ENCODE measurements at regions not wholly inside any gene's neighbourhood (a gene's known extent, or its start where the extent isn't known, plus 50 kb on each side); places are given as distances from the start of the nearest gene placed in this dataset.

DNA sequence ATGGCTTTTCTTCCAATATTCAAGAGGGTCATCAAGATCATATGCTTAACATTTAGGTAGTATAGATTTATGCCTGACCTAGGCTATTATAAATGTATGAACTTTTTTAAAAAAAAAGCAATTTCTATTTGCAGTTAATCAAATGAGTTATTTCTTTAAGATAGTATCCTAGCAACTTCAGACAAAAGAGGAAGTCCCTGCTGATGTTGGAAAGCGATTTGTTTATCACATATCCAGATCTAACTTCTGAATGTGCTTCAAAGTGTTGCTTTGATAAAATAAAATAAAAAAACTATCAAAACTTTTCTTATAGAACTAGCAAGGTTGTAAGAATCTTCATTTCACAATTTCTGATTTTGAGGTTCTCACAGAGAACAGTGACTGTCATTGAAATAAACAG is 401.9 kb upstream of the PHF14 start:
- TF ChIP-seq, protein P1, sequence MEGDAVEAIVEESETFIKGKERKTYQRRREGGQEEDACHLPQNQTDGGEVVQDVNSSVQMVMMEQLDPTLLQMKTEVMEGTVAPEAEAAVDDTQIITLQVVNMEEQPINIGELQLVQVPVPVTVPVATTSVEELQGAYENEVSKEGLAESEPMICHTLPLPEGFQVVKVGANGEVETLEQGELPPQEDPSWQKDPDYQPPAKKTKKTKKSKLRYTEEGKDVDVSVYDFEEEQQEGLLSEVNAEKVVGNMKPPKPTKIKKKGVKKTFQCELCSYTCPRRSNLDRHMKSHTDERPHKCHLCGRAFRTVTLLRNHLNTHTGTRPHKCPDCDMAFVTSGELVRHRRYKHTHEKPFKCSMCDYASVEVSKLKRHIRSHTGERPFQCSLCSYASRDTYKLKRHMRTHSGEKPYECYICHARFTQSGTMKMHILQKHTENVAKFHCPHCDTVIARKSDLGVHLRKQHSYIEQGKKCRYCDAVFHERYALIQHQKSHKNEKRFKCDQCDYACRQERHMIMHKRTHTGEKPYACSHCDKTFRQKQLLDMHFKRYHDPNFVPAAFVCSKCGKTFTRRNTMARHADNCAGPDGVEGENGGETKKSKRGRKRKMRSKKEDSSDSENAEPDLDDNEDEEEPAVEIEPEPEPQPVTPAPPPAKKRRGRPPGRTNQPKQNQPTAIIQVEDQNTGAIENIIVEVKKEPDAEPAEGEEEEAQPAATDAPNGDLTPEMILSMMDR (IDR thresholded peaks at IDR 0.05): no peak
- H3K27ac Mint-ChIP-seq: no peak overlapping the region
- ChIA-PET POLR2A (no interaction called here), CTCF (no interaction called here)
- ATAC-seq: no peak
- DNase-seq: no peak
- H3K4me3 Mint-ChIP-seq: no peak overlapping the region
- H3K27me3 Mint-ChIP-seq: no peaks in the 10 kb centered on the region
- H3K36me3 Mint-ChIP-seq (ENCODE audit: low read depth): no peaks in the 10 kb centered on the region
- no peaks in the 10 kb centered on the region for H3K4me1 Mint-ChIP-seq (ENCODE audit: low read depth)
- no peaks in the 10 kb centered on the region for H3K9me3 Mint-ChIP-seq
- intact Hi-C loops (cut with micrococcal nuclease): no loop called here

DNA sequence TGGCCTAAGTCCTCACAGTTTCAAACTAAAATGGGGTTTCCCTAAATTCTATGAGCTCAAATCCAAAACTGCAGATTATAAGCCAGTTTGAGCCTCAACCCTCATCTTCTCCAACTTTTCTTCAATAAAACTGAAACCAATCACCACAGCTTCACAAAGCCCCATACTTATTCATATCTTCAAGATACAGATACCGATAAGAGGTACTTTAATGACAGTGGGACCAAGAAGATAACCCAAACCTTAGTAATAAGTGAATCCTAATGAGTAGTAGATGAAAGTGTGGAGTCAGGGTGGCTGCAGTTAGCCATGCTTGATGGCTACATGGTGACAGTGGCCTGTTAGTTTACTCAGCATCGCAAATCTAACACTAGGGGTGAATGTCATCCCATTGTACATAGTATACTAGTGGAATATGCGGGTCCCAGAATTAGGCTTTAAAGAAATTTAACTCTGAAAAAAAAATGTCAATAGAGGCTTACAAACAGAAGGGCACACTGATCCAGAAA is 395.8 kb upstream of the PHF14 start:
- CTCF ChIA-PET: no interaction called here
- no peak overlapping the region for H3K27ac Mint-ChIP-seq
- intact Hi-C loops (cut with micrococcal nuclease): no loop called here
- H3K27me3 Mint-ChIP-seq: no peaks in the 10 kb centered on the region
- DNase-seq: no peak
- no peaks in the 10 kb centered on the region for H3K36me3 Mint-ChIP-seq (ENCODE audit: low read depth)
- TF ChIP-seq, protein P1 (IDR thresholded peaks at IDR 0.05): no peak
- H3K4me1 Mint-ChIP-seq (ENCODE audit: low read depth): no peaks in the 10 kb centered on the region
- H3K4me3 Mint-ChIP-seq: no peak overlapping the region
- POLR2A ChIA-PET: no interaction called here
- no peaks in the 10 kb centered on the region for H3K9me3 Mint-ChIP-seq
- no peak for ATAC-seq

DNA sequence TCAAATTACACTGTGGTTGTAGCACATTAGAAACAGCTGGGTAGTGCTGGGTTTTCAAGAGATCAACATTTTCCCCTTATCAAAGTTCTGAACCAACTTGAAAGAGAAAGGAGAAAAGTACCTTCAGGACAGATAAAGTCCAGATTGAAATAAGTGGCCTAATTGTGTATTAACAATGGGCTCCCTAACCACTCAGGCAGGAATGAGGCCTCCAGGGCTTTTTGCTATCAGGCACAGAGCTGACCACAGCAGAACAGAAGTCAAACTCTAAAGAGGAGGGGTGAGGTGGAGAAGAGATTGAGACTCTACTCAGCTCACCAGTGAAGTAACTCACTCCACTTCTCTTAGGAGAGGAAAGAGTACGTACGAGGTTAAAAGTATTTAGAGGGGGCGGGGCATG is 394.1 kb upstream of the PHF14 start:
- POLR2A ChIA-PET: no interaction called here
- intact Hi-C loops (cut with micrococcal nuclease): no loop called here
- H3K36me3 Mint-ChIP-seq (ENCODE audit: low read depth): no peaks in the 10 kb centered on the region
- ATAC-seq (no peak), DNase-seq (no peak)
- no peaks in the 10 kb centered on the region for H3K4me1 Mint-ChIP-seq (ENCODE audit: low read depth)
- no peak overlapping the region for H3K4me3 Mint-ChIP-seq
- no peak overlapping the region for H3K27ac Mint-ChIP-seq
- H3K9me3 Mint-ChIP-seq: no peaks in the 10 kb centered on the region
- H3K27me3 Mint-ChIP-seq: no peaks in the 10 kb centered on the region
- TF ChIP-seq, protein P1 (IDR thresholded peaks at IDR 0.05): no peak
- CTCF ChIA-PET: no interaction called here

DNA sequence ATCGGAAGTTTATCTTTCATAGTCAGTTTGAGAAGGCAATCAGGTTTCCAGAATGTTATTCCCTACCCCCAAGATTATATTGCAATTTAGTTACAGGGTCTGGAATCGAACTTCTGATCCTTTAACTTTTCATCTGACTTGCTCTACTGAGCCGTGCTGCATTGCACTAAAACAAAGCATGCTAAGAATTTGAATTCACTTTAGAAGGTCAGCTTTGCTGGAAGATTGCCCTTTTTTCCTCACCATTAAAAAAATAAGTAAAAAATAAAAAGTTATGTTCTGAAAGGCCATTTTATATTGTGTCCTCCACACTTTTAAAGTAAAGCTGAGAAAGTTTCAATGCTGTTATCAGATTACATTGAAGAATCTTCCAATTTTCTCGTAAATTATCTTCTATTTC is 388.8 kb upstream of the PHF14 start:
- Mint-ChIP-seq H3K4me1 (ENCODE audit: low read depth) (no peaks in the 10 kb centered on the region), H3K9me3 (no peaks in the 10 kb centered on the region), H3K4me3 (no peak overlapping the region), H3K27me3 (no peaks in the 10 kb centered on the region), H3K36me3 (ENCODE audit: low read depth) (no peaks in the 10 kb centered on the region), H3K27ac (no peak overlapping the region)
- ATAC-seq (no peak), DNase-seq (no peak)
- intact Hi-C loops (cut with micrococcal nuclease): no loop called here
- ChIA-PET POLR2A (no interaction called here), CTCF (no interaction called here)
- TF ChIP-seq, protein P1 (IDR thresholded peaks at IDR 0.05): no peak

DNA sequence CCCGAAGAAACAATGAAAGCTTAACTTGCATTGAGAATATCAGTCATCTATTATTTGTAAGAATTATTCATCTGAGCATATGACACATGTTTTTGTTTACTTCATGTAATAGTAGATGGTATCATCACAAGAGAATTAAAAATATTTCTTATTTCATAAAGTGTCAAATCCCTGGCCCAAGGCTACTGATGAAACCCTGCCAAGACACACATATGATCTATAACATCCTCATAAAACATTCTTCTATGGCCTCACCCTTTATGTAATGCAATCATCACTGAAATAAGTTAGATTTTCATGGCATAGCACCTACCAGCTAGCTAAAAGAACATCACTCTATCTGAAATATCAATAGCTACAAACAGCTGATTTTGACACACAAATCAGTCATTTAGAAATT is 385.6 kb upstream of the PHF14 start:
- Mint-ChIP-seq H3K9me3 (no peaks in the 10 kb centered on the region), H3K27ac (no peak overlapping the region), H3K4me1 (ENCODE audit: low read depth) (no peaks in the 10 kb centered on the region), H3K4me3 (no peak overlapping the region), H3K27me3 (no peaks in the 10 kb centered on the region), H3K36me3 (ENCODE audit: low read depth) (no peaks in the 10 kb centered on the region)
- ATAC-seq: no peak
- CTCF ChIA-PET: no interaction called here
- intact Hi-C loops (cut with micrococcal nuclease): no loop called here
- DNase-seq: no peak
- TF ChIP-seq, protein P1 (IDR thresholded peaks at IDR 0.05): no peak
- POLR2A ChIA-PET: no interaction called here
